H1 (cell line): ENCODE measurements at regions not wholly inside any gene's neighbourhood (a gene's known extent, or its start where the extent isn't known, plus 50 kb on each side); places are given as distances from the start of the nearest gene placed in this dataset.

ENCODE experiments used
- CTCF ChIA-PET: fragments of 300-600 bp; sonication (Branson Sonifier 250); formaldehyde crosslinking; loops from one replicate; lab custom pipeline; 2021; ENCODE audit not compliant: partially characterized antibody; lab: Charles Lee
- POLR2A ChIA-PET: fragments of 300-600 bp; sonication (Branson Sonifier 250); formaldehyde crosslinking; loops from one replicate; lab custom pipeline; 2021; ENCODE audit warnings: inconsistent platforms; ENCODE audit not compliant: partially characterized antibody; lab: Charles Lee
- DNase-seq, 2 experiments: peaks; one replicate each; pipeline versions ENCODE4 v3.0.0 to v3.0.0-alpha.2; 2010 to 2022; ENCODE audit warnings: low spot score in 2 of 2, low read depth in 1 of 2, mixed read lengths in 1 of 2
- FAIRE-seq: peaks from 2 replicates; lab custom pipeline; 2011; peaks lifted over from hg19 to GRCh38; lab: Jason Lieb, UNC
- H2AFZ ChIP-seq: 2 replicates; pipeline ENCODE4 v1.8.1; 2012; ENCODE audit warnings: low read length, inconsistent platforms
- H2AK5ac ChIP-seq: 2 replicates; pipeline ENCODE4 v1.6.1; 2013; ENCODE audit warnings: low read depth, low read length
- H2BK120ac ChIP-seq: replicated peaks from 2 replicates; pipeline ENCODE3; 2013; ENCODE audit warnings: low read depth, low read length, inconsistent platforms
- H2BK12ac ChIP-seq: 2 replicates; pipeline ENCODE4 v1.6.1; 2013; ENCODE audit warnings: low read depth, low read length
- H2BK15ac ChIP-seq: 2 replicates; pipeline ENCODE4 v1.6.1; 2013; ENCODE audit warnings: low read length
- H2BK20ac ChIP-seq: 2 replicates; pipeline ENCODE4 v1.6.1; 2013; ENCODE audit warnings: low read length
- H2BK5ac ChIP-seq: 2 replicates; pipeline ENCODE4 v1.6.1; 2013; ENCODE audit warnings: low read depth, low read length
- H3K14ac ChIP-seq: 2 replicates; pipeline ENCODE4 v1.6.1; 2013; ENCODE audit warnings: inconsistent platforms; ENCODE audit not compliant: insufficient read length
- H3K18ac ChIP-seq: 2 replicates; pipeline ENCODE4 v1.6.1; 2013; ENCODE audit warnings: low read length; ENCODE audit errors: extremely low read depth
- H3K23ac ChIP-seq: 2 replicates; pipeline ENCODE4 v1.6.1; 2013; ENCODE audit warnings: inconsistent platforms; ENCODE audit not compliant: insufficient read length
- H3K23me2 ChIP-seq: 2 replicates; pipeline ENCODE4 v1.6.1; 2013; ENCODE audit warnings: low read depth, low read length
- H3K27ac ChIP-seq: 2 replicates; pipeline ENCODE4 v1.6.1; 2011; ENCODE audit warnings: low read depth, low read length, inconsistent platforms
- H3K27me3 ChIP-seq, 4 experiments: replicated peaks in 1 of 4; 1 replicate in 1 of 4; 2 replicates in 3 of 4; pipeline versions ENCODE4 v1.6.1 to v1.8.1; 2011 to 2013; ENCODE audit warnings: low read length in 3 of 4, mild to moderate bottlenecking in 3 of 4, inconsistent platforms in 2 of 4, mixed read lengths in 2 of 4, moderate library complexity in 1 of 4; ENCODE audit not compliant: control insufficient read depth in 3 of 4, insufficient read depth in 3 of 4; ENCODE audit errors: extremely low read depth in 1 of 4
- H3K36me3 ChIP-seq, 4 experiments: 2 replicates each; pipeline versions ENCODE4 v1.6.1 to v1.8.1; 2011 to 2013; ENCODE audit warnings: mild to moderate bottlenecking in 4 of 4, low read length in 3 of 4, moderate library complexity in 2 of 4, control low read depth in 1 of 4, inconsistent platforms in 1 of 4; ENCODE audit not compliant: insufficient read depth in 4 of 4, control insufficient read depth in 2 of 4
- H3K4ac ChIP-seq: replicated peaks from 2 replicates; pipeline ENCODE3; 2013; ENCODE audit warnings: low read length, low read depth, mixed read lengths, inconsistent platforms; ENCODE audit not compliant: insufficient read length
- H3K4me1 ChIP-seq, 4 experiments: replicated peaks in 1 of 4; 1 replicate in 1 of 4; 2 replicates in 3 of 4; pipeline versions ENCODE4 v1.6.1 to v1.8.1; 2011 to 2013; ENCODE audit warnings: low read length in 3 of 4, inconsistent platforms in 2 of 4, mixed read lengths in 1 of 4; ENCODE audit not compliant: insufficient read depth in 4 of 4, control insufficient read depth in 3 of 4
- H3K4me2 ChIP-seq, 2 experiments: 2 replicates each; pipeline versions ENCODE4 v1.6.1 to v1.8.1; 2011 to 2013; ENCODE audit warnings: low read depth in 2 of 2, low read length in 2 of 2, control low read depth in 1 of 2, inconsistent platforms in 1 of 2, mild to moderate bottlenecking in 1 of 2; ENCODE audit not compliant: insufficient read depth in 1 of 2
- H3K4me3 ChIP-seq, 4 experiments: fragments of 200-600, 300-600 bp in 1 of 4; sonication (generic), shearing (Covaris generic), sonication (Bioruptor Twin) in 1 of 4; 2 replicates each; pipeline versions ENCODE4 v1.5.1 to v1.8.1; 2011 to 2016; ENCODE audit warnings: low read length in 4 of 4, low read depth in 3 of 4, control low read depth in 2 of 4, inconsistent platforms in 2 of 4, mild to moderate bottlenecking in 2 of 4, mixed read lengths in 1 of 4, moderate library complexity in 1 of 4; ENCODE audit not compliant: insufficient read depth in 2 of 4; ENCODE audit errors: extremely low read depth in 1 of 4
- H3K56ac ChIP-seq: replicated peaks from 2 replicates; pipeline ENCODE3; 2013; ENCODE audit warnings: low read depth, mild to moderate bottlenecking, mixed read lengths, low read length, inconsistent platforms; ENCODE audit not compliant: insufficient read length
- H3K79me1 ChIP-seq: 2 replicates; pipeline ENCODE4 v1.6.1; 2013; ENCODE audit warnings: low read depth, low read length, control low read depth
- H3K79me2 ChIP-seq, 2 experiments: 2 replicates each; pipeline versions ENCODE4 v1.6.1 to v1.8.1; 2012 to 2013; ENCODE audit warnings: low read length in 2 of 2, mild to moderate bottlenecking in 2 of 2, inconsistent platforms in 1 of 2; ENCODE audit not compliant: insufficient read depth in 2 of 2, control insufficient read depth in 1 of 2
- H3K9ac ChIP-seq, 4 experiments: replicated peaks in 1 of 4; 1 replicate in 1 of 4; 2 replicates in 3 of 4; pipeline versions ENCODE4 v1.6.1 to v1.8.1; 2011 to 2013; ENCODE audit warnings: low read depth in 3 of 4, low read length in 3 of 4, control low read depth in 2 of 4, mild to moderate bottlenecking in 2 of 4, moderate library complexity in 2 of 4, inconsistent platforms in 1 of 4; ENCODE audit errors: extremely low read depth in 1 of 4
- H3K9me3 ChIP-seq, 2 experiments: 2 replicates each; pipeline versions ENCODE4 v1.6.1 to v1.8.1; 2012 to 2013; ENCODE audit warnings: mild to moderate bottlenecking in 2 of 2, moderate library complexity in 2 of 2, control low read depth in 1 of 2, inconsistent platforms in 1 of 2, low read depth in 1 of 2, low read length in 1 of 2, mixed read lengths in 1 of 2; ENCODE audit not compliant: insufficient read depth in 2 of 2
- H4K20me1 ChIP-seq, 2 experiments: replicated peaks in 1 of 2; 2 replicates each; pipeline versions ENCODE3 to v1.8.1; 2011 to 2013; ENCODE audit warnings: inconsistent platforms in 2 of 2, low read length in 2 of 2, mild to moderate bottlenecking in 1 of 2; ENCODE audit not compliant: insufficient read depth in 2 of 2, control insufficient read depth in 1 of 2
- H4K5ac ChIP-seq: 2 replicates; pipeline ENCODE4 v1.6.1; 2013; ENCODE audit warnings: low read length, low read depth, mixed read lengths, inconsistent platforms; ENCODE audit not compliant: insufficient read length
- H4K8ac ChIP-seq: 2 replicates; pipeline ENCODE4 v1.8.0; 2013; ENCODE audit warnings: mild to moderate bottlenecking, moderate library complexity, low read length, inconsistent platforms; ENCODE audit not compliant: insufficient read depth; ENCODE audit errors: extremely low read depth
- H4K91ac ChIP-seq: replicated peaks from 2 replicates; pipeline ENCODE3; 2013; ENCODE audit warnings: low read length, mixed read lengths, inconsistent platforms; ENCODE audit not compliant: insufficient read length
- CBX5 ChIP-seq: fragments of 300-800, 300-1000 bp; sonication (generic); IDR thresholded peaks from 2 replicates; pipeline ENCODE4 v1.7.1; 2016; ENCODE audit warnings: antibody characterized with exemption, low read length, low read depth
- EGR1 ChIP-seq: IDR thresholded peaks from 2 replicates; pipeline ENCODE4 v1.6.1; 2011; ENCODE audit warnings: low read depth, low read length, borderline replicate concordance
- PHF8 ChIP-seq: fragments of 200-600 bp; sonication (generic); conservative IDR thresholded peaks from 2 replicates; pipeline ENCODE4 v1.7.1; 2012; ENCODE audit warnings: low read depth, mild to moderate bottlenecking, inconsistent platforms, low read length, moderate library complexity
- SP4 ChIP-seq: IDR thresholded peaks from 2 replicates; pipeline ENCODE4 v1.6.1; 2012; ENCODE audit warnings: low read length, inconsistent platforms
- TBP ChIP-seq: IDR thresholded peaks from 2 replicates; pipeline ENCODE4 v1.6.1; 2011; ENCODE audit warnings: low read depth, low read length, improper control_type of control experiment
- TEAD4 ChIP-seq: IDR thresholded peaks from 2 replicates; pipeline ENCODE4 v1.6.1; 2012; ENCODE audit warnings: low read depth, low read length, inconsistent platforms, mixed read lengths
- WGBS, 2 experiments: shearing (Covaris generic) in 1 of 2; methylation state at CpG; one replicate each; pipeline versions ENCODE4 v1.1.6 to v1.1.7; 2013 to 2015; ENCODE audit warnings: low lambda C conversion rate in 2 of 2, mixed read lengths in 2 of 2, inconsistent platforms in 1 of 2, low coverage in 1 of 2, missing lambda C conversion rate in 1 of 2; ENCODE audit not compliant: insufficient replicate concordance in 2 of 2, insufficient coverage in 1 of 2, insufficient read length in 1 of 2; ENCODE audit errors: extremely low coverage in 1 of 2, missing lambda C conversion rate in 1 of 2; 5-methylcytosine and 5-hydroxymethylcytosine counted together
- TF ChIP-seq, protein P1 (sequence below): IDR thresholded peaks from 2 replicates; pipeline ENCODE4 v1.6.1; 2011; ENCODE audit warnings: low read length, improper control_type of control experiment
- TF ChIP-seq, protein P2 (sequence below): IDR thresholded peaks from 2 replicates; pipeline ENCODE4 v1.6.1; 2012; ENCODE audit warnings: inconsistent platforms

DNA sequence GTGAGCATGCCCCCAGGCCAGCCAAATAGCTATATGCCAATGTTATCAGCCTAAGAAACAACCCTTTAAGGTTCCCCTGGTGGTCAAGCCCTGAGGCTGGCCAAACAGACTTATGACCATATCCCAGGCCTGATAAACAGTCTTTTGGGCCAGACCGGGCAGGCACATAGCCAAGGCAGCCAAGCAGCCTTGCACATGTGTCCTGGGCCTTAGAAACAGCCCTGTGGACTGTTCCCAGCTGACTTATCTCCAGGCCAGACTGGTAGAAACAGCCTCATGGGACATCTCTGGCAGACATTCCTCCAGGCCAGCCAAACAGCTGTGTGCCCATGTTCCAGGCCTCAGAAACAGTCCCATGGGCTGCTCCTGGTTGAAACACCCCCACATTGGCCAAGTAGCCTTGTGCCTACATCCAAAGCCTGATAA is 295.0 kb upstream of the MGAT4C start:
- H3K23me2 ChIP-seq: no peaks in the 10 kb centered on the region
- H2BK5ac ChIP-seq: no peak overlapping the region
- no peak overlapping the region for H3K23ac ChIP-seq
- no peak overlapping the region for H4K91ac ChIP-seq
- H3K4ac ChIP-seq: no peak overlapping the region
- no peak overlapping the region for H2BK20ac ChIP-seq
- no peak for FAIRE-seq
- H2BK12ac ChIP-seq: no peak overlapping the region
- no peak overlapping the region for H3K18ac ChIP-seq
- H2BK120ac ChIP-seq: no peak overlapping the region
- 100% methylated on average over 1 of the region's 1 CpG; no CpG with 5 or more reads in 1 of the 2 experiments for WGBS, 2 experiments
- no peaks in the 10 kb centered on the region for H3K36me3 ChIP-seq
- no peak overlapping the region for H2AFZ ChIP-seq
- CTCF ChIA-PET: no interaction called here
- no peaks in the 10 kb centered on the region for H3K4me1 ChIP-seq
- H3K79me1 ChIP-seq: no peaks in the 10 kb centered on the region
- POLR2A ChIA-PET: no interaction called here
- no peak for DNase-seq
- H4K5ac ChIP-seq: no peak overlapping the region
- H3K4me2 ChIP-seq: no peak overlapping the region
- no peaks in the 10 kb centered on the region for H3K27me3 ChIP-seq
- no peak overlapping the region for H2BK15ac ChIP-seq
- H4K20me1 ChIP-seq: no peaks in the 10 kb centered on the region
- TF ChIP-seq CBX5 (no peak), TEAD4 (no peak), EGR1 (no peak), SP4 (no peak), PHF8 (no peak), TBP (no peak)
- TF ChIP-seq, protein P1, sequence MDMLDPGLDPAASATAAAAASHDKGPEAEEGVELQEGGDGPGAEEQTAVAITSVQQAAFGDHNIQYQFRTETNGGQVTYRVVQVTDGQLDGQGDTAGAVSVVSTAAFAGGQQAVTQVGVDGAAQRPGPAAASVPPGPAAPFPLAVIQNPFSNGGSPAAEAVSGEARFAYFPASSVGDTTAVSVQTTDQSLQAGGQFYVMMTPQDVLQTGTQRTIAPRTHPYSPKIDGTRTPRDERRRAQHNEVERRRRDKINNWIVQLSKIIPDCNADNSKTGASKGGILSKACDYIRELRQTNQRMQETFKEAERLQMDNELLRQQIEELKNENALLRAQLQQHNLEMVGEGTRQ: no peak
- TF ChIP-seq, protein P2, sequence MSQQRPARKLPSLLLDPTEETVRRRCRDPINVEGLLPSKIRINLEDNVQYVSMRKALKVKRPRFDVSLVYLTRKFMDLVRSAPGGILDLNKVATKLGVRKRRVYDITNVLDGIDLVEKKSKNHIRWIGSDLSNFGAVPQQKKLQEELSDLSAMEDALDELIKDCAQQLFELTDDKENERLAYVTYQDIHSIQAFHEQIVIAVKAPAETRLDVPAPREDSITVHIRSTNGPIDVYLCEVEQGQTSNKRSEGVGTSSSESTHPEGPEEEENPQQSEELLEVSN: no peak
- no peak overlapping the region for H3K14ac ChIP-seq
- no peaks in the 10 kb centered on the region for H3K79me2 ChIP-seq
- no peak overlapping the region for H4K8ac ChIP-seq
- no peak overlapping the region for H3K4me3 ChIP-seq
- no peak overlapping the region for H3K9ac ChIP-seq
- no peak overlapping the region for H3K27ac ChIP-seq
- no peaks in the 10 kb centered on the region for H3K9me3 ChIP-seq
- no peak overlapping the region for H2AK5ac ChIP-seq
- H3K56ac ChIP-seq: no peak overlapping the region
